ENCODE measurements at regions not wholly inside any gene's neighbourhood (a gene's known extent, or its start where the extent isn't known, plus 50 kb on each side); places are given as distances from the start of the nearest gene placed in this dataset.

- no peak for TF ChIP-seq CTCF (IDR thresholded peaks at IDR 0.05)
- no peak for TF ChIP-seq POLR2A (IDR thresholded peaks at IDR 0.05)
Measured at GRCh38 chr1:238018214-238018613, 127.5 kb upstream of the ZP4 start.
